Neutrophil (primary cell): ENCODE measurements at regions not wholly inside any gene's neighbourhood (a gene's known extent, or its start where the extent isn't known, plus 50 kb on each side); places are given as distances from the start of the nearest gene placed in this dataset.

Experiments
- H3K27ac ChIP-seq: fragments of 200-600 bp; sonication (generic); 2 replicates; pipeline ENCODE4 v1.5.1; 2016; ENCODE audit warnings: mild to moderate bottlenecking, moderate library complexity
- H3K27me3 ChIP-seq: fragments of 200-600 bp; sonication (generic); 2 replicates; pipeline ENCODE4 v1.6.0; 2016; ENCODE audit warnings: mild to moderate bottlenecking
- H3K36me3 ChIP-seq: fragments of 200-600 bp; sonication (generic); 2 replicates; pipeline ENCODE4 v1.5.1; 2017
- H3K4me1 ChIP-seq, 2 experiments: fragments of 200-600 bp in 1 of 2; sonication (generic) in 1 of 2; 1 replicate in 1 of 2; 2 replicates in 1 of 2; pipeline versions ENCODE4 v1.5.1 to v1.6.1; 2013 to 2016; ENCODE audit warnings: low read depth in 1 of 2, low read length in 1 of 2, mild to moderate bottlenecking in 1 of 2, moderate library complexity in 1 of 2; ENCODE audit not compliant: control insufficient read depth in 1 of 2, insufficient read depth in 1 of 2
- H3K4me3 ChIP-seq, 2 experiments: fragments of 200-600 bp in 1 of 2; sonication (generic) in 1 of 2; 1 replicate in 1 of 2; 2 replicates in 1 of 2; pipeline ENCODE4 v1.5.1; 2013 to 2016; ENCODE audit warnings: low read depth in 1 of 2, low read length in 1 of 2, mild to moderate bottlenecking in 1 of 2, moderate library complexity in 1 of 2
- H3K9me3 ChIP-seq: fragments of 200-600 bp; sonication (generic); 2 replicates; pipeline ENCODE4 v1.5.1; 2016
- TF ChIP-seq, protein P1 (sequence below): fragments of 200-600 bp; sonication (generic); IDR thresholded peaks from 2 replicates; pipeline ENCODE4 v1.5.1; 2016; ENCODE audit warnings: antibody characterized with exemption

DNA sequence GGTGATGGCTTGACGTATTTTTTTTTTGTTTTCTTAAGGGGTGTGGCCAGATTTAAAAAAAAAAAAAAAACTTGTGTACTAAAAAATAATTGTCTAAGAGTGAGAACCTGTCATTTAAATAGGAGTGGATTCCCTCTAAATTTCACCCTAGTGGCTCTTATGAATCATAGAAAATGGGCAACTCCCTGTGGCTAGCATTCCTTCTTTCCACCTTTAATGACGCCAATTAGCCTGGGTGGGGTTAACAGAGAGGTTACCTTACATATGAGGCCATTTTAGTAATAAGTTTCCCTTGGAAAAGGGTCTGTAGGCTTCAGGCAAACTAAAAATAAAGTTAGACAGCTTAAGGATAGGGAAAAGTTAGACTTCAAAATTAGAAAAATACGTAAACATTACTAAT lies 223.5 kb upstream of the FAM241A start:
- TF ChIP-seq, protein P1, sequence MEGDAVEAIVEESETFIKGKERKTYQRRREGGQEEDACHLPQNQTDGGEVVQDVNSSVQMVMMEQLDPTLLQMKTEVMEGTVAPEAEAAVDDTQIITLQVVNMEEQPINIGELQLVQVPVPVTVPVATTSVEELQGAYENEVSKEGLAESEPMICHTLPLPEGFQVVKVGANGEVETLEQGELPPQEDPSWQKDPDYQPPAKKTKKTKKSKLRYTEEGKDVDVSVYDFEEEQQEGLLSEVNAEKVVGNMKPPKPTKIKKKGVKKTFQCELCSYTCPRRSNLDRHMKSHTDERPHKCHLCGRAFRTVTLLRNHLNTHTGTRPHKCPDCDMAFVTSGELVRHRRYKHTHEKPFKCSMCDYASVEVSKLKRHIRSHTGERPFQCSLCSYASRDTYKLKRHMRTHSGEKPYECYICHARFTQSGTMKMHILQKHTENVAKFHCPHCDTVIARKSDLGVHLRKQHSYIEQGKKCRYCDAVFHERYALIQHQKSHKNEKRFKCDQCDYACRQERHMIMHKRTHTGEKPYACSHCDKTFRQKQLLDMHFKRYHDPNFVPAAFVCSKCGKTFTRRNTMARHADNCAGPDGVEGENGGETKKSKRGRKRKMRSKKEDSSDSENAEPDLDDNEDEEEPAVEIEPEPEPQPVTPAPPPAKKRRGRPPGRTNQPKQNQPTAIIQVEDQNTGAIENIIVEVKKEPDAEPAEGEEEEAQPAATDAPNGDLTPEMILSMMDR = no peak
- no peak overlapping the region for H3K27ac ChIP-seq
- no peak overlapping the region for H3K4me3 ChIP-seq
- H3K4me1 ChIP-seq = no peaks in the 10 kb centered on the region
- H3K36me3 ChIP-seq = no peaks in the 10 kb centered on the region
- H3K9me3 ChIP-seq = no peaks in the 10 kb centered on the region
- no peaks in the 10 kb centered on the region for H3K27me3 ChIP-seq

DNA sequence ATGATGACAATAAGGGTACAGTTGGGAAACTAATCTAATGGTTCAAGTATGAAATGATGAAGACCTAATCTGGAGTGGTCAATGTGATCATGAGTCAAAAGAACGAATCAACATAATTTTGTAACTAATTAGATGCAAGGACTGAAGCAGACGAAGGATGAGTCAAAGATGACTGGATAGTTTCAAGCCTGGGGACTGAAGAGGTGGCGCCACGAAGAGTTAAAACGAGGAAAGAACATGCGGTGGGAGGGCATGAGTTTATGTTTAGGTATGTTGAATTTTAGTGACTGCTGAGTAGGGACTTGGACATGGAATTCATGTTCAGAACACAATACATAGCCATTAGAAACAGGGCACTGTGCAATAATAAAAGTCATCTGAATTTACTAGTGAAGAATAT lies 221.5 kb upstream of the FAM241A start:
- TF ChIP-seq, protein P1 = no peak
- H3K4me3 ChIP-seq = no peak overlapping the region
- no peaks in the 10 kb centered on the region for H3K9me3 ChIP-seq
- H3K27ac ChIP-seq = no peak overlapping the region
- no peaks in the 10 kb centered on the region for H3K36me3 ChIP-seq
- H3K4me1 ChIP-seq = no peaks in the 10 kb centered on the region
- H3K27me3 ChIP-seq = no peaks in the 10 kb centered on the region

DNA sequence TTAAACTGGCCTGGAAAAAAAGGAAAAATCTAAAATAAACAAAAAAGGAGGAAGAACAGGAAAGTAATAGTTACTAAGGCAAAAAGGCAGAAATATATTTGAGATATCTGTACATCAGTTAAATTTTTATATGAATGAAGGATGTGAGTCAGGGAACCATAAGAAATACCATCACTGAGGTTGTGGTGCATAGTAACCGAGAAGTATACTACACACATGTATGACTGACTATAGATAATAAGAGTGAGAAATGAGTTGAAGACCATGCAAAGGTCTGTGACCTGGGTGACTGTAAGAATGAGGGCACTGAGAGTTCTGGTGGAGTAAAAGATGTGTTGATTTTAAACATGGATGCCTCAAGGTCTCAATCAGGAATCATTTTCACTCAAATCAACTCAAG lies 220.6 kb upstream of the FAM241A start:
- Histone ChIP-seq H3K27ac (no peak overlapping the region), H3K36me3 (no peaks in the 10 kb centered on the region), H3K4me3 (no peak overlapping the region), H3K27me3 (no peaks in the 10 kb centered on the region), H3K9me3 (no peaks in the 10 kb centered on the region), H3K4me1 (no peaks in the 10 kb centered on the region)
- TF ChIP-seq, protein P1 = no peak

DNA sequence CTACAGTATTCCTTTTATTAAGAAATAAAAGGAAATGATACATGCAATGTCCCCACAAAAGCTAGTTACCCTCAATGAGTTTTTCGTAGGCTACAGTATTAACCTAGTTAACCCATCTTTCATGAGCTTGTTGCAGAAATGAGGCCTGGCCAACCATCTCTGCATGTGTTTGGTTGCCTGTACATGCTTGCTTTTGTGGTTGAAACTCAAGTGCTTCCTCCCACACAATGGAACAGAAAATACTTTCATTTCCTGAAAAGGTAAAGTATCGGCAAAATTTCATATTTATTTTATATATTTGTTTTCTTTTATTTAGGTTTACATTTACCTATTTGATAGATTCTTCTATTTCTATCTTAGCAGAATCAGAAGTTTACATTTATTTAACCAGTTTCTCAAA lies 214.6 kb upstream of the FAM241A start:
- no peak overlapping the region for H3K27ac ChIP-seq
- H3K27me3 ChIP-seq = peaks cover 24% of the 10 kb centered on the region

DNA sequence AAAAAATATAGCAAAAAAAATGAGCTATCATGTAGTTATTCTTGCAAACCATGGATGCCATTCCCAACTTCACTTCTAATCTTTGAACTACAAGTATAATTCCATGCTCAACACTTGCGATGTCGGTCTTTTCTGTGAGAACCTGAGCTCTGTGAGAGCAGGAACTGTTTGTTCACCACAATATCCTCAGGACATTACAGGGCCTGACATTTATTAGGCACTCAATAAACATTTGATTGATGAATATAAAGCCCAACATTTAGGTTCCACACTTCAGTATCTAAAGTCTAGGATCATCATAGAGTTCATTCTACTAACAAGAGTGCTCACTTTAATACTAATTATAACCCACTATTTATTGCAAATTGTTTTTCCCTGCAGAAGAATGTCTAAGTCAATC lies 211.6 kb upstream of the FAM241A start:
- Histone ChIP-seq H3K4me3 (no peak overlapping the region), H3K36me3 (no peaks in the 10 kb centered on the region), H3K27me3 (peaks cover 25% of the 10 kb centered on the region), H3K4me1 (no peaks in the 10 kb centered on the region), H3K27ac (no peak overlapping the region), H3K9me3 (no peaks in the 10 kb centered on the region)
- TF ChIP-seq, protein P1 = no peak

More for the DNA sequence above, 214.6 kb upstream of the FAM241A start:
- no peaks in the 10 kb centered on the region for H3K4me1 ChIP-seq
- TF ChIP-seq, protein P1 = no peak
- H3K36me3 ChIP-seq = no peaks in the 10 kb centered on the region
- no peaks in the 10 kb centered on the region for H3K9me3 ChIP-seq
- no peak overlapping the region for H3K4me3 ChIP-seq

DNA sequence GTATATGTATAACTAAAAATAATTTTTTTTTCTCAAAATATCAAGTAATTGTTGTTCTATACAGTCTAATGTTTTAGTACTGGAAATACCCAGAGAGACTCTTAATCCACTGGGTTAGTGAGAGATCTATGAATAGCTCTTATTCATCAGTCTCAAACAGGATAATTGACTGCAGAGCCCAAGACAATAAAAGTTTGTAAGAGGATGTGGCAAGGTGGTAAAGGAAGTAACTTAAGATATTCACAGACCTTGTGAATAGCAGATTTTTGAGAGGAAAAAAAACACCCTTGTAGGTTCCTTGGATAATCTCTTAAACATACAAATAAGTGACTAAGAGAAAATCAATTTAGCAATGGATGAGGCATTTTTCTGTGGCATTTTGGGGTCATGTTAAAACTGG lies 210.9 kb upstream of the FAM241A start:
- peaks cover 25% of the 10 kb centered on the region for H3K27me3 ChIP-seq
- no peaks in the 10 kb centered on the region for H3K4me1 ChIP-seq
- H3K9me3 ChIP-seq = no peaks in the 10 kb centered on the region
- no peak overlapping the region for H3K27ac ChIP-seq
- H3K36me3 ChIP-seq = no peaks in the 10 kb centered on the region
- TF ChIP-seq, protein P1 = no peak
- no peak overlapping the region for H3K4me3 ChIP-seq
